ENCODE measurements at regions not wholly inside any gene's neighbourhood (a gene's known extent, or its start where the extent isn't known, plus 50 kb on each side); places are given as distances from the start of the nearest gene placed in this dataset.

- H3K4me3 ChIP-seq = no peak overlapping the region
- TF ChIP-seq Cebpa-rat (IDR thresholded peaks at IDR 0.05) = no peak
- H3K4me1 ChIP-seq = no peaks in the 10 kb centered on the region
- no peak overlapping the region for H3K9ac ChIP-seq
- no peaks in the 10 kb centered on the region for H3K36me3 ChIP-seq
- no peaks in the 10 kb centered on the region for H3K27me3 ChIP-seq
- H3K9me3 ChIP-seq = peaks cover 86% of the 10 kb centered on the region
- no peak overlapping the region for H3K4me2 ChIP-seq
- H3K27ac ChIP-seq = no peak overlapping the region
- no peaks in the 10 kb centered on the region for H4K20me1 ChIP-seq
These were observed 159.4 kb downstream of the FBLN2 start for GRCh38 chr3:13708301-13708700.

- no peak overlapping the region for H3K9ac ChIP-seq
- H3K27ac ChIP-seq = no peak overlapping the region
- no peak overlapping the region for H3K4me2 ChIP-seq
- no peaks in the 10 kb centered on the region for H4K20me1 ChIP-seq
- peaks cover 85% of the 10 kb centered on the region for H3K9me3 ChIP-seq
- H3K4me3 ChIP-seq = no peak overlapping the region
- no peak for TF ChIP-seq Cebpa-rat (IDR thresholded peaks at IDR 0.05)
- no peaks in the 10 kb centered on the region for H3K4me1 ChIP-seq
- no peaks in the 10 kb centered on the region for H3K36me3 ChIP-seq
- no peaks in the 10 kb centered on the region for H3K27me3 ChIP-seq
These were observed 158.5 kb downstream of the FBLN2 start for GRCh38 chr3:13707456-13707855.

- Histone ChIP-seq H3K4me2 (no peak overlapping the region), H3K27me3 (no peaks in the 10 kb centered on the region), H4K20me1 (no peaks in the 10 kb centered on the region), H3K4me1 (no peaks in the 10 kb centered on the region), H3K27ac (no peak overlapping the region), H3K9ac (no peak overlapping the region), H3K4me3 (no peak overlapping the region), H3K9me3 (peaks cover 79% of the 10 kb centered on the region), H3K36me3 (no peaks in the 10 kb centered on the region)
- TF ChIP-seq Cebpa-rat (IDR thresholded peaks at IDR 0.05) = no peak
These were observed 158.0 kb downstream of the FBLN2 start for GRCh38 chr3:13706886-13707285.

GRCh38 chr3:13706451-13706850 is 157.5 kb downstream of the FBLN2 start:
- no peak for TF ChIP-seq Cebpa-rat (IDR thresholded peaks at IDR 0.05)
- Histone ChIP-seq H3K9ac (no peak overlapping the region), H3K36me3 (no peaks in the 10 kb centered on the region), H3K27me3 (no peaks in the 10 kb centered on the region), H3K4me1 (no peaks in the 10 kb centered on the region), H3K4me2 (no peak overlapping the region), H3K9me3 (peaks cover 75% of the 10 kb centered on the region), H4K20me1 (no peaks in the 10 kb centered on the region), H3K4me3 (no peak overlapping the region), H3K27ac (no peak overlapping the region)

- Histone ChIP-seq H4K20me1 (no peaks in the 10 kb centered on the region), H3K27me3 (no peaks in the 10 kb centered on the region), H3K4me3 (no peak overlapping the region), H3K4me2 (no peak overlapping the region), H3K36me3 (no peaks in the 10 kb centered on the region), H3K4me1 (no peaks in the 10 kb centered on the region), H3K27ac (no peak overlapping the region), H3K9ac (no peak overlapping the region), H3K9me3 (peaks cover 68% of the 10 kb centered on the region)
- no peak for TF ChIP-seq Cebpa-rat (IDR thresholded peaks at IDR 0.05)
These were observed 156.9 kb downstream of the FBLN2 start for GRCh38 chr3:13705702-13706280.

- H3K27ac ChIP-seq = no peak overlapping the region
- no peak overlapping the region for H3K4me2 ChIP-seq
- no peaks in the 10 kb centered on the region for H3K27me3 ChIP-seq
- H4K20me1 ChIP-seq = no peaks in the 10 kb centered on the region
- peaks cover 63% of the 10 kb centered on the region for H3K9me3 ChIP-seq
- H3K36me3 ChIP-seq = no peaks in the 10 kb centered on the region
- no peak for TF ChIP-seq Cebpa-rat (IDR thresholded peaks at IDR 0.05)
- H3K4me3 ChIP-seq = no peak overlapping the region
- no peaks in the 10 kb centered on the region for H3K4me1 ChIP-seq
- H3K9ac ChIP-seq = no peak overlapping the region
These were observed 156.1 kb downstream of the FBLN2 start for GRCh38 chr3:13705051-13705450.

GRCh38 chr3:13704174-13704573 is 155.2 kb downstream of the FBLN2 start:
- no peak overlapping the region for H3K9ac ChIP-seq
- TF ChIP-seq Cebpa-rat (IDR thresholded peaks at IDR 0.05) = no peak
- H3K4me1 ChIP-seq = no peaks in the 10 kb centered on the region
- H3K27ac ChIP-seq = no peak overlapping the region
- H3K9me3 ChIP-seq = peaks cover 56% of the 10 kb centered on the region
- no peak overlapping the region for H3K4me2 ChIP-seq
- H3K4me3 ChIP-seq = no peak overlapping the region
- no peaks in the 10 kb centered on the region for H4K20me1 ChIP-seq
- H3K27me3 ChIP-seq = no peaks in the 10 kb centered on the region
- H3K36me3 ChIP-seq = no peaks in the 10 kb centered on the region

GRCh38 chr3:13703071-13703470 is 154.1 kb downstream of the FBLN2 start:
- Histone ChIP-seq H3K4me2 (no peak overlapping the region), H3K27ac (no peak overlapping the region), H3K4me1 (no peaks in the 10 kb centered on the region), H4K20me1 (no peaks in the 10 kb centered on the region), H3K27me3 (no peaks in the 10 kb centered on the region), H3K4me3 (no peak overlapping the region), H3K9ac (no peak overlapping the region), H3K9me3 (peaks cover 48% of the 10 kb centered on the region), H3K36me3 (no peaks in the 10 kb centered on the region)
- no peak for TF ChIP-seq Cebpa-rat (IDR thresholded peaks at IDR 0.05)

GRCh38 chr3:13702286-13702685 is 153.4 kb downstream of the FBLN2 start:
- Histone ChIP-seq H3K4me2 (no peak overlapping the region), H4K20me1 (no peaks in the 10 kb centered on the region), H3K9me3 (peaks cover 40% of the 10 kb centered on the region), H3K36me3 (no peaks in the 10 kb centered on the region), H3K4me3 (no peak overlapping the region), H3K9ac (no peak overlapping the region), H3K27ac (no peak overlapping the region), H3K4me1 (no peaks in the 10 kb centered on the region), H3K27me3 (no peaks in the 10 kb centered on the region)
- no peak for TF ChIP-seq Cebpa-rat (IDR thresholded peaks at IDR 0.05)

- Histone ChIP-seq H3K27me3 (no peaks in the 10 kb centered on the region), H3K4me2 (no peak overlapping the region), H4K20me1 (no peaks in the 10 kb centered on the region), H3K9me3 (peaks cover 27% of the 10 kb centered on the region), H3K27ac (no peak overlapping the region), H3K4me1 (no peaks in the 10 kb centered on the region), H3K9ac (no peak overlapping the region), H3K4me3 (no peak overlapping the region), H3K36me3 (no peaks in the 10 kb centered on the region)
- no peak for TF ChIP-seq Cebpa-rat (IDR thresholded peaks at IDR 0.05)
These were observed 152.0 kb downstream of the FBLN2 start for GRCh38 chr3:13700889-13701288.

GRCh38 chr3:13700362-13700761 is 151.4 kb downstream of the FBLN2 start:
- no peaks in the 10 kb centered on the region for H3K4me1 ChIP-seq
- no peak for TF ChIP-seq Cebpa-rat (IDR thresholded peaks at IDR 0.05)
- no peak overlapping the region for H3K4me2 ChIP-seq
- H3K27ac ChIP-seq = no peak overlapping the region
- no peaks in the 10 kb centered on the region for H4K20me1 ChIP-seq
- no peak overlapping the region for H3K9ac ChIP-seq
- H3K4me3 ChIP-seq = no peak overlapping the region
- peaks cover 21% of the 10 kb centered on the region for H3K9me3 ChIP-seq
- no peaks in the 10 kb centered on the region for H3K27me3 ChIP-seq
- H3K36me3 ChIP-seq = no peaks in the 10 kb centered on the region
